Stimulated activated CD8-positive, alpha-beta memory T cell treated with anti-CD3 and anti-CD28 coated beads, Interleukin-7, amount 100 ng/mL, for 1 hour (primary cell): ENCODE measurements at regions not wholly inside any gene's neighbourhood (a gene's known extent, or its start where the extent isn't known, plus 50 kb on each side); places are given as distances from the start of the nearest gene placed in this dataset.
"Not testable (repeated sequence)": the region's sequence is repeated elsewhere in the genome, so short reads cannot be mapped to it uniquely, and the experiment has no call there.

ENCODE experiments used
- DNase-seq, 2 donors: peaks; one replicate each; pipeline ENCODE4 v3.0.0-alpha.2; 2020; ENCODE audit warnings: low read depth in 2 of 2

DNA sequence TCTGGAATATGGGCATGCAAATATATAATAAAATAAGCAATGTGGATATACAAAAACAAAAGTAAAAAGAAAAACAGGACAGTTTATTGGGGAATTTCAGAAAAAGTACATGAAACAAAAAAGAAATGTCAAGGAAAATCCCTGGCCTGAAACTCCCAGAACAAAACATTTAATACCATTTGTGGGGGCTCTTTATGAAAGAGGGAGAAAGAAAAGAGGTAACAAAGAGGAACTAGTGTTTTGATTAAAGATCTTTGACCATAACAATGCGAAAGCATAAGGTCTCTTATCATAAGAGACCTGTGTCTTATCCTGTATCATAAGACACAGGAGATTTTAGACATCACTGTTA, 88.6 kb upstream of the ARID1B start:
- DNase-seq: no peak

DNA sequence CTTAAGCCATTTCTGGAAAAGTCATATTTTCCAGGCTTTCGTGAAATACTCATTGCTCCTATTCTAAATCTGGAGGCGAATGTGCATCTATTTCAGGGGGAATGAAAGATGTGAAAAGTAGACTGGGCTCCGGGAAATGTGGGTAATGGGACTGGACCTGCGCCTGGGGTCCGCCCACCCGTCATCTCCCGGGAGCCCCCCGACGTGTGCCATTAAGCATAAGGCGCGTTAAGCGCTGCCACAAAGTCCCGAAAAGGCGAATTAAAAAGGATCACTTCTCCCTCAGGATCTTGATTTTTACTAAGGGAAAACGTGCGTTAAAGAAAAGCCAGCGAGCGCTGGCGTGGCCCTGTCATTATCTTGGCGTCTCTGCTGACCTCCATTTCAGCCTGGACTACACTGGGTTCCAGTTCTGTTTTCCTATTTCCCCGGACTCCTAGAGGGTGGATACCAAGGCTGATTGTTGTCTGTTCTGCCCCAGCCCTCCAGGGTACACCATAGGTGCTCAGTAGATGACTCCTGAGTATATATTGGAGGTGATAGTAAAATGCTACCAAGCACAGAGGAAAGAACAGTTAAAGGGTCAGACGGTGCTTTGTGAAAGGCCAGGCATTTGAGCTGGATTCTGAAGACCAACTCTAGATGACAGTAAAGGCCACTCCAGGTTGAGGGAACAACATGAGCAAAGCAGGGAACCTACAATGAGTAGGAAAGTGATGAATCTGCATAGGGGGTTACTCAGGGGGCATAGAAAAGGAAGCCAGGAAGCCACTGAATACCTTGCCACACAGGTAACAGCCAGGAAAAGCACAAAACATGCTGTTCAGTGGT, 89.2 kb upstream of the ARID1B start:
- DNase-seq: no peak

DNA sequence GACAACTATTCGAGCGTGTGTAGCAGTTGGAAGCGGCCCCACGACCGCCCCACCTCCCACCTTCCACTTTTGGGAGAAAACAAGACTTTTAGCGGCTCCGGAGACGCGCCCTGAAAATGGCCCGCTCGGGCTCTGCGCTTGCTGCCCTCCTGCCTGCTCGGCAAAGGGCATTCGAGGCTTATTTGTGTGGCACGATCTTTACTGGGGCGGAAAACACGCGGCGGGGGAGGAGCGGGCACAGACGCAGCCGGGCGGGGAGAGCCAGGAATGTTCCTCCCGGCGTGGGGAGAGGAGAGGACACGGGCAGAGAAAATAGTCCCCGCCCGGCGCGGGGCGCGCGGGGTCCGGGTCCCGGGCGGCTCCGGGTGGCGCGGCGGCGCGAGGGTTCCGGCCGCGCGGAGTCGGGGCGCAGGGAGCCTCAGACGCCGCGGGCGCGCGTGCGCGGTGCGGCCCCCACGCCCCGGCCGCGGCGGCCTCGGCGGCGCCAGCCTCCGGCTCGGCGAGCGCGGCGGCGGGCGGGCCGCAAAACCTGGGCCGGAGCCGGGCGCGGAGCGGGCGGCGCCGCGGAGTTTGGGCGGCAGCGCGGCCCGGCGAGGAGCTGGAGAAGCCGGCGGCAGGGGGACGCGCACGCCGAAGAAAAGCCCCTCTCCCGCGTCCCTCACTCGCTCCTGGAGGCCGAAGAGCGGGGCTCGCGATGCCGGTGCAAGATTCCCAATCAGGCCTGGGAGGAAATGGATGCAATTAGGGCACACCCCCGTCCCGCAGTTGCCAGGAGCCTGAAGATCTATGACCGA, 90.0 kb upstream of the ARID1B start:
- peak; percentile 52 to 53 for DNase-seq

DNA sequence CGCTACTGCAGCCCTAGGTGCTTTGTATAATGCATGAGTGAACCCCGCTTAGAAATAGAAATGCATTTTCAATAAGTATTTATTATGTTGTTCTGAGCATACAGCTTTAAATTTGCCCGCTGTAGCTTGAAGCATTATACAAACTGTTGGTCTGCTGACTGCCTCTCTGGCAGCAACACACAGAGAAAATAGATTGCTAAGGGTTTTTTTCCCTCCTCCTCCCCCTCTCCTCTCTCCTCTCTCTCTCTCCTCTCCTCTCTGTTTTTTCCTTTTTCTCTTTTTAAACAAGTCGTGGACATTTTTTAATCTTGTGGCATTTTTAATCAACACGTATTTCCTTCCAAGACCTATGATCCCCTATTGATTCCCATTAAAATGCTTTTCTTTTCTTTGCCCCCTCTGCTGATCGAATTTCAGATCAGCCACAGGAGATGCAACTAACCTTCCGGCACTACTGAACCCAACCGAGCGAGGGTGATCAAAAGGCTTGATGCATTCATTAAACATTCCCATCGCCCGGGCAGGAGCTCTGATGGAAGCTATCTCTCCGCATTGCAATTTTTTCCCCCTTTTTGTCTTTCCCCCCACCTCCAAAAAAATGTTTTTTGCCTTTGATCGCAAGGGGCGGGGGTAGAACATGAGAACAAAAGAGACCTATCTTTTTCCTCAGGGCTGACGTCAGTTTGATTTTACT, 90.7 kb upstream of the ARID1B start:
- peak; percentile 7 for DNase-seq

DNA sequence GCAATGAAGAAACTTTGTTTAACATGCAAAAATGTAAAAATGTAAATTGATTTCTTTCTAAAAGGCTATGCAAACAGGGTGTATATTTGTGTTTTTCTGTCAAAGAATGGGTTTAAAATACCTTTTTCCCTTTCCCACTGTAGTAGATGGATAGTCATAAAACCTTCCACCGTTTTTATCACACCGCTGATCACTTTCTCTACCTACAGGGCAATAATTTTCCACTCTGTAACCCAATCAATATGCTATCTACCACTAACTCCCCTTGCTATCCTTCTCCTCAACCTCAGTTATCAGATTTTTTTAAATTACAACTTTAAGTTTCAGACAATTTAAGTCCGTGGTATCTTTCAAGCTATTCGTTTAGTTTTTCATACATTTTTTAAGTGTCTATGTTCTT, 91.4 kb upstream of the ARID1B start:
- no peak for DNase-seq

DNA sequence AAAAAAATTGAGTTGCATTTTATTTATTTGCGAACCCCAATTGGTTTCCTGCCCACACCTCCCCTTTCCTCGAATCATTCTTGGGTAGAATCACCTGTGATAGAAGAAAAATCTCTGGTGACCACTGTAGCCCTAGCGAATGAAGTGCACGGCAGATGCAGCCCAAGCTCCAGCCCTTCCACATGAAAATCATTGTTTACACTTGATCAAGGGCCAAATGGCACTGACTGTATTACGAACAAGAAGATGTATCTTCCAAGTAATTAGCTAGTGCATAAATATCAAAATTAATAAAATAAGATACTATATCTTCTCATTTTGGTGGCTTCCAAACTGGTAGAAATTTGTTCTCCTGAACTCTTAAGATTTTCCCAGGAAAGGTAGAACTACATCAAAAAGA, 93.4 kb upstream of the ARID1B start:
- no peak for DNase-seq

DNA sequence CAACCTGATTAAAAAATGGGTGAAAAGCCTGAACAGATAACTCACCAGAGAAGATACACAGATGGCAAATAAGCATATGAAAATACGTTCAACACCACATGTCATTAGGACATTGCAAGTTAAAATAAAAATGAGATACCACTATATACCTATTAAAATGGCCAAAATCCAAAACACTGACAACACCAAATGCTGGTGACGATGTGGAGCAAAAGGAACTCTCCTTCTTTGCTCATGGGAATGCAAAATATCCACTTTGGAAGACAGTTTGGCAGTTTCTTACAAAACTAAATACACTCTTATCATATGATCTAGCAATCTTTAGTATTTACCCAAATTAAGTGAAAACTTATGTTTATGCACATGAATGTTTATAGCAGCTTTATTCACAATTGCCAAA, 100.5 kb upstream of the ARID1B start:
- no peak for DNase-seq

DNA sequence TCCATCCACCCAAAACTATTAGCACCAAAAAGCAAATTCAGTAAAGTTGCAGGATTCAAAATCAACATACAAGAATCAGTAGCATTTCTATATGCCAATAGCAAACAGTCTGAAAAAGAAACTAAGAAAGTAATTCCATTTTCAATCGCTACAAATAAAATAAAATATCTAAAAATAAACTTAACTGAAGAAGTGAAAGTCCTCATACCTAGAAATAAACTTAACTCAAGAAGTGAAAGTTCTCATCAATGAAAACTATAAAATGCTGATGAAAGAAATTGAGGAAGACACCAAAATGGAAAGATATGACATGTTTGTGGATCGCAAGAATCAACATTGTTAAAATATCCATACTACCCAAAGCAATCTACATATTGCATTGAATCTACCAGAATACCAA, 103.0 kb upstream of the ARID1B start:
- DNase-seq: no peak

DNA sequence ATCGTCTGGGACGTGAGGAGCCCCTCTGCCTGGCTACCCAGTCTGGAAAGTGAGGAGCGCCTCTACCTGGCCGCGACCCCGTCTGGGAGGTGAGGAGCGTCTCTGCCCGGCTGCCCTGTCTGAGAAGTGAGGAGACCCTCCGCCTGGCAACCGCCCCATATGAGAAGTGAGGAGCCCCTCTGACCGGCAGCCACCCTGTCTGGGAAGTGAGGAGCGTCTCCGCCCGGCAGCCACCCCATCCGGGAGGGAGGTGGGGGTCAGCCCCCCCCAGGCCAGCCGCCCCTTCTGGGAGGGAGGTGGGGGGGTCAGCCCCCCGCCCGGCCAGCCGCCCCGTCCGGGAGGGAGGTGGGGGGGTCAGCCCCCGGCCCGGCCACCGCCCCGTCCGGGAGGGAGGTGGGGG, 107.1 kb upstream of the ARID1B start:
- DNase-seq: not testable (repeated sequence)

DNA sequence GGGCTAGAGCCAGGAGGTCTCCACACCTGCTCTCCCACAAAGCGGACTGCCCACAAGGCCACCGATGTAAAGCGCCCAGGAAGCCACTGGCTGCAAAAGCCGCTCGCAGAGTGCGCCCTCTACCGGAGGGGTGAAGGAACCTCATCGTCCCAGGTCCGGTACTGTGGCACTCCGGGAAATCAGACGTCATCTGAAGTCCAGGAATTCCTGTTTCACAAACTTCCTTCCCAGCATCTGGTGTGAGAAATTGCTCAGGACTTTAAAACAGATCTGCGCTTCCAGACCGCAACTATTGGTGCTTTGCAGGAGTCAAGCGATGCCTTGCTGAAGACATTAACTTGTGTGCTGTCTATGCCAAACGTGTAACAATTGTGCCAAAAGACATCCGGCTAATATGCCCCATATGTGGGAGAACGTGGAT, 115.1 kb upstream of the ARID1B start:
- DNase-seq: peak in 1 of 2 donors; percentile 41

DNA sequence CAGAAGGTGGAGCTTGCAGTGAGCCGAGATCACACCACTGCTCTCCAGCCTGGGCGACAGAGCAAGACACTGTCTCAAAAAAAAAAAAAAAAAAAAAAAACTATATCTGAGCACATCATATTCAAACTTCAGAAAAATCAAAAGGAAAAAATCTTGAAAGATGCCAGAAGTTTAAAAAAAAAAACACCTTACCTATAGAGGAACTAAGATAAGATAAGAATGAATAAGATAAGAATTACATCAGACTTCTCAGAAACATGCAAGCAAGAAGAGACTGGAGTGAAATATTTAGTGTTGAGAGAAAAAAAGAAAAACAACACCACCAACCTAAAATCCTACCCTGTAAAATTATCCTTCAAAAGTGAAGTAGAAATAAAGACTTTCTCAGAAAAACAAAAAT, 116.8 kb upstream of the ARID1B start:
- DNase-seq: no peak

DNA sequence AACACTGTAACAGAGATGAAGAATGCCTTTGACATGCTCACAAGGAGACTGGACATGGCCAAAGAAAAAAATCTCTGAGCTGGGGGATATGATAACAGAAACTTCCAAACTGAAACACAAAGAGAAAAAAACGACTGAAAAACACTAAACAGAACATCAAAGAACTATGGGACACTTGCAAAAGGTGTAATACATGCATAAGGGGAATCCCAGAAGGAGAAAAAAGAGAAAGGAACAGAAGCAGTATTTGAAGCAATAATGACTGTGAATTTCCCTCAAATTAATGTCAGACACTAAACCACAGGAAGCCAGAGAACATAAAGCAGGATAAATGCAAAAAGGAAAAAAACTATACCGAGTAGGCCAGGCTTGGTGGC, 117.4 kb upstream of the ARID1B start:
- no peak for DNase-seq

DNA sequence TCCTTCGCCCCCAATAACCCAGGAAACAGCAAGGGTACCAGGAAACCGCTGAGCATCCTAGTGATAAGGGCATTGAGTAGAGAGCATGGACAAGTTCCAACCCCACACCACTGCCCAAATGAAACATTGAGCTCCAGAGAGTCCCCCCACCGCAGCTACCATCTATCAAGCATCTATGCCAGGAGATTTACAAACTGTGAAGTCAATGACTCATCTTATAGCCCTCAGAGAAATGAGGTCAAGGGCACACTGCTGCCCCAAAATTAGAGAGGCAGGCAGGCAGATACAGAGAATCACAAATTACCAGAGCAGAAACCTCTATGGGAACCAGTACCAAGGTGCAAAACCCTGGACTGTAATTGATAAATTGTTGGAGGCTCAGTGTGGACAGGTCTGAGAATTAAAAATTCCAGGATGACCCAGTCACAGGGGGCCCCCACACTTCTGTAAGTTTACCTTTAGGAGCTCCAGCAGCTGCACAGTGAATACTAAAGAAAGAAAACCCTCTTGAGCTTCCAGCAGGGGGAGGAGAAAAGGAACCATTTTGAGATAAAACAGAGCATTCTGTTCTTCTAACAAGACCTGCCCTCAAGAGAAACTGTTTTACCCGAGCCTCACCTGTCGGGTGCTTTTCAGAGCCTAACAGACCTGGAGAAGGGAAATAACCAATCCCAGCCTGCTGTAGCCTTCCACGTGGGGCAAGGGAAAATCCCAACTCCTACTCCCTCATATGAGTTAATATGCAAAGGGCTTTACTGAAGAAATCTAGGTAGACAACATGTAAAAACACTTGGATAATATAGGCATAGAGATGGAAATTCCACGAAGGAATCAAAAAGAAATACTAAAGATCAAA, 118.0 kb upstream of the ARID1B start:
- DNase-seq: no peak

DNA sequence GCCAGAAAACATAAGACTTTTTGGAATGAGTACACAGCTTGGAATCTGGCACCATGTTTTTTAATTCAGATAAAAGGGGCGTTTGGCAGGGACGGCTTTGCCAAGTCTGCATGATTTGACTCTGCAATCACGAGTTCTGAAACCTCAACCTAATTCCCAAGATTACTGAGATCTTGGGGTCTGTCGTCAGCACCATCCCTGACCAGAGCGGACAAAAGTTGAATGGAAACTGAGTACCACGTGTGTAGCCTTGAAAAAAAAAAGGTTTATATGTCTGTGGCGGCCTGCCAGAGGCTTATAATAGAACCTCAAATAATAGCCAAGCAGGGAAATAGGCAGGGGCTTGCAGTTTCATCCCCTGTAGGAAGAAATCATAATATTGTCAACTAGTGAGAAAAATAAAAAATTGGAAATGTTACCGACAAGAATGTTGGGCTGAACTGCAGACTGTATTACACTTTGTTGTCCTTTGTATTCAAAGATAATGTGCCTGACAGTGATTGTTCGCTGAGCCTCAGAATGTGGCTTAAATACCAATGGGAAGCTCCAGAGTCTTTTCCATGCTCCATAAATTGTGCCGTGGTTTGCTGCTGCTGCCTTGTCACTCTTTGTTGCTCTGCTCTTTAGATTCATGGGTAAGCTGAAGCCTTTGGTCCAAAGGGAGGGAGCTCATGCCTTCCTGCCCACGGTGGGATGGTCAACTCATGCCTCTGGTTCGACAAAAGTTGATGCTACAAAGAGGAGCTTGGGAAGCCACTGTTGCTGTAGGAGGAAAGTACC, 118.8 kb upstream of the ARID1B start:
- DNase-seq: no peak

DNA sequence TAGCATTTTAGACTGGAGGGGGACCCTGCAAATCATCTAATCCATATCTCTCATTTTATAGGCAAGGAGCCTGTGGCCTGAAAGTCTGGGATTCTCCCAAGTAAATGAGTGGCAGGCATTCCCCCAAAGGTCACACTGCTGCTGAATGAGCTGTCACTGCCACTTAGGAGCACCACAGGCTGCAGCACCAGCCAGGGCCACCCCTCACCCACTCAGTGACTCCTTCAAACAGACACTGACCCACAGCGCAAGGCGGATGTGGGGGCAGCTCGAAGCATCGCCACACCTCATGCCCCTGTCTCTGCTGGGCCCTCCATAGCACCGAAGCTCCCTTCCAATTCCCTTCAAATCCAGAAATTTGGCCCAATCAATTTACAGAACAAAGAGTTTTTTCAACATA, 119.9 kb upstream of the ARID1B start:
- DNase-seq: no peak

DNA sequence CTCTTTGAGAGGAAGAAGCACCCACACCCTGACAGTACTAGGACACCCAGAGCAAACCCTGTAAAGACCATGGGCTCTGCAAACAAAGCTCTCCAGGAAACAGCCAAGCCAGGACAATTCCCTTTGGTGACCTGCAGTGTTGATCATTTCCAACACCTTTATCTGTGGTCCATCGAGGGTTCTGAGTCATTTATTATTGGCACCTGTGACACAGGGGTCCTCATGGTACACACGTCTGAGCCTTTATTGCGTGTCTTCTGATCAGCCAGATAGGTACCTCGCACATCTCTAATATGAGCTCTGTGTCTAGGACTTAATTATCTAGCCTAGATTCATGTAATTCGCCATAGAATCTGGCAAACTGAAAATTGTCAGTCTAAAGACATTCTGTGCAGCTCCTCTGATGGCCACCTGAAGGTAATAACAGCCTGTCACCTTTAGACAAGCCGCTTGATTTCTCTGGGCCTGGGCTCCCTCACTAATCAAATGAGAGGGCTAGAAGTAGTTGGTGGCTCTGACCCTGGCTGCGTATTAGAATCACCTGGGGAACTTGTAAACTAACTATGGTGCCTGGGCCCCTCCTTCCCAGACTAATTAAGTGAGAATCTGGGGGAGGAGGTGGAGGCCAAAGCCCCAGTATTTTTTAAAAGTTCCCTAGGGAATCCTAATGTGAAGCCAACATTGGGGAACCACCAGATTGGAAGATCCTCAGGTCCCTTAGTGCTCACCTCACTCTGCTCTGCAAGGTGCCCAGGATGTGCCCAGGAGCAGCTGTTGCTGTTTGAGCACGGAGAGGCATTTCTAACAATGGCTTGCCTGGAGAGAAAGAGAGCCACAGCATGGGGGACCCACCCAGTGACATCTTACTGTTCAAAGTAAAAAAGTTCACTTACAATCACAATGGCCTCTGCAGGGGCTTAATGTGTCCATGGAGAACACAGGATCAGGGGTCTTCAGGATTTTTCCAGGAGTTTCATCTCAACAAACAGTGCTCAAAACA, 122.0 kb upstream of the ARID1B start:
- DNase-seq: no peak

DNA sequence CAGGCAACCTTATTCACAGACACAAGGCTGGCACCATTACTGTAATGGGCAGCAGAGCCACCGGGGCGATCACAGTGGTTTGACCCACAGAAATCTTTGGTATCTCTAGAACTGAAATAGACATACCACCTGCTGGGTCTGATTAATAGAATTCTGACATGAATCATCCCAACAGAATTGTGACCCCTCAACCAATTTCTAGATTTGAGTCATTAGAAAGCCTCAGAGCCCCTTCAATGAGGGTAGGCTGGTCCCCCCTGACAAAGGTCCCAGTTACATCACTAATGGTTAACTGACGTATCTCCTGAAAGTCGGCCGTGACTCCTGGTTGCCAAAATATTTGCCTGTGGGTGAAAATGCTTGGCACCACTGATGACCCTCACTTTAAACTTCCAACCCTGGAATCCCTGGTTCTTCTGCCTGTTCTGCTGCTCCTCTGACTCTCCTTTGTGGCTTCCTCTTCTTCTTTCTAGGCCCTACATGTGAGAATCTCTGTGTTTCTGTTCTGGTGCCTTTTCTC, 124.9 kb upstream of the ARID1B start:
- no peak for DNase-seq

DNA sequence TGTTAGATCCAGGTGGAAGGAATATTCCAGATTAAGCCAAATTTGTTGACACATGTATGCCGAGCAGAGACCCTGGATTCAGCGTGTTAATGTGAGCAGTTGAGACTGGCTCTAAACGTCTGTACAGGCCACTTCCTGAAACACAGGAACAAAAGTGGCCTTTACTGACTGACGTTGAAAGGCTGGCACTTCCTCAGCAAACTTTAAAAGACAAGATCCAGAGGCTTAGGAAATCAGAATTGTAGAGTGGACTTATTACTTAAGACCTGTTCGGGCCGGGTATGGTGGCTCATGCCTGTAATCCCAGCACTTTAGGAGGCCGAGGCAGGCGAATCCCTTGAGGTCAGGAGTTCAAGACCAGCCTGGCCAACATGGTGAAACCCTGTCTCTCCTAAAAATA, 125.7 kb upstream of the ARID1B start:
- DNase-seq: no peak

DNA sequence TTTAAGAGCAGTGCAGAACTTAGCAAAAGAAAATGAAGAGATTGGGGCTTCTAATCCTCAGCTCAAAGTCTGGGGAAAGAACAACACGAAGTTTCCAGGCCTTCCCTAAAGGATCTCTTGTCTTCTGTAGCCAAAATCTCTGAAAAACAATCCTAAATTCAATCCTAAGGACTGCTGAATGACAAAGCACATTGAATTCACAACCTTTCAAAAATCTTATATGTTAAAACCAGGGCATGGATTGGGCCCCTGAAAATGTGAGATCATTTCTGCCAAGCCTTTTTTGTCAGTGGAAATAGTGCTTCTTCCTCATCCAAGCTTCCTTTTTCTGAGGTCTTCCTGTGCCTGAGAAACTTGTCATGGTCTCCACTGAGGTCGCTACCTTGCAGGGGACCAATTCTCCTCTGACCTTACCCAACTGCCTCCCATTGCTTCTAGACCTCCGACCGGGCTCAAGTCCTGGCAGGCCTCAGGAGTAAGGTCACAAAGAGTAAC, 126.2 kb upstream of the ARID1B start:
- DNase-seq: no peak
